Activated CD8-positive, alpha-beta memory T cell treated with anti-CD3 and anti-CD28 coated beads, Interleukin-2, amount 10 ng/mL, durations not matched to agents 7 days and 5 days (primary cell): ENCODE measurements at regions not wholly inside any gene's neighbourhood (a gene's known extent, or its start where the extent isn't known, plus 50 kb on each side); places are given as distances from the start of the nearest gene placed in this dataset.

Experiments used
- ATAC-seq: fragments of 150-1000 bp; cut with Tn5 transposase; one replicate; pipeline ENCODE4 v1.10.0; 2021; ENCODE audit warnings: moderate library complexity
- CTCF ChIA-PET: fragments of 350-600 bp; sonication (Branson Sonifier 250); formaldehyde crosslinking; loops from one replicate; lab custom pipeline; 2021; ENCODE audit warnings: antibody characterized with exemption; lab: Charles Lee
- DNase-seq: peaks from one replicate; pipeline ENCODE4 v3.0.0-alpha.2; 2020
- H3K27ac Mint-ChIP-seq: one replicate; pipeline ENCODE4 v1.8.0; 2021; ENCODE audit warnings: mild to moderate bottlenecking, mixed read lengths
- H3K27me3 Mint-ChIP-seq: one replicate; pipeline ENCODE4 v1.8.0; 2021; ENCODE audit warnings: mixed read lengths
- H3K36me3 Mint-ChIP-seq: one replicate; pipeline ENCODE4 v1.8.0; 2021; ENCODE audit warnings: mild to moderate bottlenecking, mixed read lengths
- H3K4me1 Mint-ChIP-seq: one replicate; pipeline ENCODE4 v1.8.0; 2021; ENCODE audit warnings: mixed read lengths
- H3K4me3 Mint-ChIP-seq: one replicate; pipeline ENCODE4 v1.8.0; 2021; ENCODE audit warnings: mild to moderate bottlenecking, moderate library complexity, mixed read lengths
- H3K9me3 Mint-ChIP-seq: one replicate; pipeline ENCODE4 v1.8.0; 2022; ENCODE audit warnings: low read depth, mixed read lengths

- H3K27ac Mint-ChIP-seq = no peak overlapping the region
- no peaks in the 10 kb centered on the region for H3K36me3 Mint-ChIP-seq
- no peaks in the 10 kb centered on the region for H3K4me1 Mint-ChIP-seq
- ATAC-seq (no peak), DNase-seq (no peak)
- H3K27me3 Mint-ChIP-seq = peaks cover 5% of the 10 kb centered on the region
- CTCF ChIA-PET = no interaction called here
- no peak overlapping the region for H3K4me3 Mint-ChIP-seq
- no peaks in the 10 kb centered on the region for H3K9me3 Mint-ChIP-seq
These were observed 295.4 kb downstream of the CYP26B1 start for GRCh38 chr2:71852141-71852711.

DNA sequence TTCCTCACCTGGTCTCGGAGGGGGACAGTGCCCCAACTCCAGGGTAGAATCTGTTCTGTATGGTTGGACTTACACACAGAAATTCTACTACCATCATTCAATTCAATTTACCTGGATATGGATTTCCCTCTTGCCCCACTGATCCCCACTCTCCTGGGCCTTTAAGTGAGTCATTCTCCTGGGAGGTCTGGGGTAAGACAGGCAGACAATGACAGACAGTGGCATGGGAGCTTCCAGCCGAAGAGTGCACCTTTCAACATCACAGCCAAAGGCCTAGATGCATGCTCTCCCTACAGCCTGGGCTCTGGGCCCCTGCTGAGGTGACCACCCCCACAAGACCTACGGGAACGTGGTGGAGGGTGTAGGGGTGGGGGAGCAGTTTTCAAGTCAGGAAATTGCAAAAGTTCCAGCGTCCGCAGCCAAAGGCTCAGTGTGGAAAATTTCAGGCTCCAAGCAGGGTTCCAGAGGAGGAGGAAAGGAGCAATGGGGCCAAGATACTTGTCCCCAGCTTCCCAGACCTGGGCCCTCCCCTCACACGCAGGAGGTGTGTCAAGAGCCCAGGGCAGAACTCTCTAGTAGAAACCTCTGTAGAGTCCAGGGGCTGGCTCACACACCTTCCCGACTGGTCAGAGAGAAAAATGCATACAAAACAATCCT is 296.4 kb downstream of the CYP26B1 start:
- CTCF ChIA-PET = no interaction called here

DNA sequence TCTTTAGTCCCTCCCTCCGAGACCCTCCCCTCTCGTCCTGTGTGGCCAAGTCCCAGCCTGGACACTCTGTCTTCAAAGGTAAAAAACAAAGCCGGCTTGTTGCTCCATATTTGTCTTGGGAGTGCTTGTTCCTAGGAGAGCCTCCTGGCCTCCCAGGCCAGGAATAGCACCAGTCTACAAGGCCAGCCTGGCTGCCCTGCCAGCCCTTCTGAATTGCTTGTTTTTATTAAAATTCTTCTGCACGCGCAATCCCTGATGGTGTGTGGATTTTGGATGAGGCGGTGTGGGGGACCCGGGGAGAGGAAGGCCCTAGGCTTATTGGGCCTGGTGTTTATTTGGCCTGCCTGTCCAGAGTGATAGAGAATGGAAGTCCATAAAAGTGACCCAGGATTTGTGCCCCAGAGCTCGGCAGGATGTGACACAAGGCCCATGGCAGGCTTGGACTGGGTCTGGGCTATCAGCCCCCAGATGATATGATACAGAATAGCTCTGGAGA is 297.3 kb downstream of the CYP26B1 start:
- no peaks in the 10 kb centered on the region for H3K9me3 Mint-ChIP-seq
- H3K36me3 Mint-ChIP-seq = no peaks in the 10 kb centered on the region
- DNase-seq (no peak), ATAC-seq (no peak)
- H3K27ac Mint-ChIP-seq = no peak overlapping the region
- CTCF ChIA-PET = no interaction called here
- H3K4me3 Mint-ChIP-seq = no peak overlapping the region
- no peaks in the 10 kb centered on the region for H3K4me1 Mint-ChIP-seq
- peaks cover 5% of the 10 kb centered on the region for H3K27me3 Mint-ChIP-seq

More for the DNA sequence above, 296.4 kb downstream of the CYP26B1 start:
- Mint-ChIP-seq H3K27ac (no peak overlapping the region), H3K4me1 (no peaks in the 10 kb centered on the region), H3K4me3 (no peak overlapping the region), H3K36me3 (no peaks in the 10 kb centered on the region), H3K9me3 (no peaks in the 10 kb centered on the region), H3K27me3 (peaks cover 5% of the 10 kb centered on the region)
- DNase-seq = no peak
- no peak for ATAC-seq

DNA sequence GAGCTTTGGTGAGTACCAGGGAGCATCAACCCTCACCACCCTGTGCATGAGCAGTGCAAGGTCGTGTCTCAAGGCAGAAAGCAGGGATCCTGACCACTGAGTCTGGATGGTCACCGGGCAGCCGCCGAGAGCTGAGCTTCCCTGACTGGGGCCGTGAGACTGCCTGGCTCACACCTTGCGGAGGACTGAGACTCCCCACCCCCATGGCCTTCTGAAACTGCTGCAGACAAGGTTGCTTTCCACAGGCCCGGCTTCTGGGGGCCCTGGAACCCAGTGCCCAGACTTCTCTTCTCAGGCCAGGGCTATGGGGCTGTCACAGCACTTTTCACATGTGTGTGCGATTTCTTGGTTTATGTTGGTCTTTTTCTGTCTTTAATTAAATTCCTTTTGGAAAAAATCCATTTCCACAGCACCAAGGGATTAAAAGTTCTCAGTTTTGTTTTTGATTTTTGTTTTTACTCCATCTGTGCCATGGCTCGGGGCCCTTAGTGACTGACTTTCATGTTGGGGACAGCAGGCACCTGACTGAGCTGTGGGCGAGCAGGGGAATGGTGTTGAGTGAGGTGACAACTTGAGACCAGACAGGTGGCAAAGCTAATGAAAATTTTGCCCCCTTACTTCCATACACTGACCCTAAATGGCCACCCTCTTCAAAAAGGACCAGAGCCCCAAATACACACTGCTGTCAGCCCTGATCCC is 297.9 kb downstream of the CYP26B1 start:
- Mint-ChIP-seq H3K4me1 (no peaks in the 10 kb centered on the region), H3K27me3 (peaks cover 5% of the 10 kb centered on the region), H3K4me3 (no peak overlapping the region), H3K9me3 (no peaks in the 10 kb centered on the region), H3K27ac (no peak overlapping the region), H3K36me3 (no peaks in the 10 kb centered on the region)
- ATAC-seq (no peak), DNase-seq (no peak)
- CTCF ChIA-PET = no interaction called here

DNA sequence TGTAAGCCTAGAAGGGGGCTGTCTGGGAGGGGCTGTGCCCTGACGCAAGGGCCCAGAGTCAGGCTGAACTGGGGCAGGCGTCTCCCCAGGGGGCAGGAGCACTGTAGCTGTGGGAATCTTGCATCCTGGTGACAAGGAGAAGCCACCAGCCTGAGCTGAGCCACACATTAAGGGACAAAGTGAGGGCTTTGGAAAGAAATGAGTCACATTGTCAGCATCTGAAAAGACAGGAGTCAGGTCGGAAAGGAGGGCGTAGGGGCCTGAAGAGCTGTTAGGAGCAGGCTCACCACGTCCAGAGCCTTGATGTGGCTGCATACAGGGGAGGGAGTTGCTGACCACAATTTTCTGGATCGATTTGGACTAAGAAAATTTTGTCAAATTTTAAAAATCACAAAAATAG is 298.6 kb downstream of the CYP26B1 start:
- CTCF ChIA-PET = no interaction called here
- no peaks in the 10 kb centered on the region for H3K9me3 Mint-ChIP-seq
- no peaks in the 10 kb centered on the region for H3K4me1 Mint-ChIP-seq
- no peak for DNase-seq
- no peak for ATAC-seq
- H3K36me3 Mint-ChIP-seq = no peaks in the 10 kb centered on the region
- no peak overlapping the region for H3K4me3 Mint-ChIP-seq
- H3K27me3 Mint-ChIP-seq = peaks cover 5% of the 10 kb centered on the region
- no peak overlapping the region for H3K27ac Mint-ChIP-seq

- Mint-ChIP-seq H3K4me3 (no peak overlapping the region), H3K27me3 (peaks cover 5% of the 10 kb centered on the region), H3K36me3 (no peaks in the 10 kb centered on the region), H3K4me1 (no peaks in the 10 kb centered on the region), H3K9me3 (no peaks in the 10 kb centered on the region), H3K27ac (no peak overlapping the region)
- no peak for ATAC-seq
- no peak for DNase-seq
- CTCF ChIA-PET = no interaction called here
These were observed 300.9 kb downstream of the CYP26B1 start for GRCh38 chr2:71846669-71847291.

- CTCF ChIA-PET = no interaction called here
- H3K9me3 Mint-ChIP-seq = no peaks in the 10 kb centered on the region
- no peaks in the 10 kb centered on the region for H3K36me3 Mint-ChIP-seq
- H3K27me3 Mint-ChIP-seq = peaks cover 2% of the 10 kb centered on the region
- no peak for DNase-seq
- H3K4me1 Mint-ChIP-seq = no peaks in the 10 kb centered on the region
- ATAC-seq = no peak
- no peak overlapping the region for H3K27ac Mint-ChIP-seq
- H3K4me3 Mint-ChIP-seq = no peak overlapping the region
These were observed 301.6 kb downstream of the CYP26B1 start for GRCh38 chr2:71846072-71846471.

- Mint-ChIP-seq H3K27ac (no peak overlapping the region), H3K4me3 (no peak overlapping the region), H3K27me3 (peaks cover 5% of the 10 kb centered on the region), H3K36me3 (no peaks in the 10 kb centered on the region), H3K4me1 (no peaks in the 10 kb centered on the region), H3K9me3 (no peaks in the 10 kb centered on the region)
- CTCF ChIA-PET = no interaction called here
- ATAC-seq (no peak), DNase-seq (no peak)
These were observed 302.7 kb downstream of the CYP26B1 start for GRCh38 chr2:71844967-71845366.

DNA sequence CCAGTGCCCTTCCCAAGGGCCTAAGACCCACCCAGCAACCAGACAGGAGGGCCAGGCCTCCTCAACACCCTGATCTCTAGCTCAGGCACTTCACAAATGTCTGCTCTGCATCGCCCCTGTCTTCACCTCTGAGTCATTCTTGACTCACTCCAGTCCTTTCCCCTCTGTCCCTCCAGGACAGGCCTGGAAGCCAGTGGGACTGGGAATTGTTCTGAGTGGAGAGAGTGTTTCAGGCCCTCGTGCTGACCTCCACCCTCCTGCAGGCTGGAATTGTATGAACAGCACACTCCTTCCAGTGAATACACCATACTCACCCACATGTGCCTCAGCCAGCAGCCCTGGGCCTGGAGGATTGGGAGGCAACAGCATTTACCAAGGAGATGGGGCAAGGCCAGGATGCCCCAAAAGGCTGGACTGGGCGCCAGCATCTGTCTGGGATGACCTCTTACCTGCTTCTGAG is 304.2 kb downstream of the CYP26B1 start:
- no peaks in the 10 kb centered on the region for H3K9me3 Mint-ChIP-seq
- DNase-seq = no peak
- H3K36me3 Mint-ChIP-seq = no peaks in the 10 kb centered on the region
- no peak for ATAC-seq
- H3K4me3 Mint-ChIP-seq = no peak overlapping the region
- H3K4me1 Mint-ChIP-seq = no peaks in the 10 kb centered on the region
- H3K27me3 Mint-ChIP-seq = peaks cover 4% of the 10 kb centered on the region
- CTCF ChIA-PET = no interaction called here
- no peak overlapping the region for H3K27ac Mint-ChIP-seq

- ATAC-seq (no peak), DNase-seq (no peak)
- H3K4me1 Mint-ChIP-seq = no peaks in the 10 kb centered on the region
- no peaks in the 10 kb centered on the region for H3K36me3 Mint-ChIP-seq
- no peak overlapping the region for H3K27ac Mint-ChIP-seq
- H3K4me3 Mint-ChIP-seq = no peak overlapping the region
- CTCF ChIA-PET = no interaction called here
- H3K9me3 Mint-ChIP-seq = no peaks in the 10 kb centered on the region
- H3K27me3 Mint-ChIP-seq = peaks cover 4% of the 10 kb centered on the region
These were observed 304.9 kb downstream of the CYP26B1 start for GRCh38 chr2:71842744-71843143.

DNA sequence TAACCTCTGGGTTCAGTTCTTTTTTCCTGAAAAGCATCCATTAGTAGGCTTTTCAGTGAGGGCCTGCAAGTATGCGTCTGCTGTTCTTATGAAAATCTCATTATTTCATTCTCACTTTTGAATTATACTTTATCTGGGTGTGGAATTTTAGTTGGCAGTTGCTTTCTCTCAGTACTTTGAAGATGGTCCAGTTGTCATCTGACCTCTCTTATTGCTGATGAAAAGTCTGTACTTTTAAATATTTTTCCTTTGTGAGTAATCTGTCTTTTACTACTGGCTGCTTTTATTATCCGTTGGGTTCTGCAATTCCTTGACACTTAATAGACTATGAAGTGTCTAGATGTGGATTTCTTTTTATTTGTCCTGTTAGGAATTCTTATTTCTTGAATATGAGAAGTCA is 307.8 kb downstream of the CYP26B1 start:
- peaks cover 4% of the 10 kb centered on the region for H3K27me3 Mint-ChIP-seq
- DNase-seq (no peak), ATAC-seq (no peak)
- H3K36me3 Mint-ChIP-seq = no peaks in the 10 kb centered on the region
- no peaks in the 10 kb centered on the region for H3K9me3 Mint-ChIP-seq
- no peak overlapping the region for H3K27ac Mint-ChIP-seq
- H3K4me3 Mint-ChIP-seq = no peak overlapping the region
- H3K4me1 Mint-ChIP-seq = no peaks in the 10 kb centered on the region
- CTCF ChIA-PET = no interaction called here

DNA sequence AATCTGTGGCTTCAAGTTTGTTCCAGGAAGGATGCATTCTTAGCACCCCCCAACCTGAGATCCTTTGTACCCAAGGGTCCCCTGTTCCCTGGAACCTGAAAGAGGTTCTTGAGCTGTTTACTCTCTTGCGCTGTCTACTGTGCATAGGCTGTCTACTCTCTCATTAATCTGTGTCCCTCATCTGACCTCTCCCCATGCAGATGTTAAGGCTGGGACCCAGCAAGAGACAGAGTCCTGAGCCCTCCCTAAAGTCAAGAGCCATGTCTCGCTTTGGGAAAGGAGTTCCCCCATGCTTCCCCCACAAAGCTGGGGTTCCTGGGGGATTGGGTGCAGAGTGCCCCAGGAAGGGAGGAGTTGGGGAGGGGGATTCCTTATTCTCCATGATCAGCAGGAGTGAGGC is 312.9 kb downstream of the CYP26B1 start:
- H3K27me3 Mint-ChIP-seq = no peaks in the 10 kb centered on the region
- no peaks in the 10 kb centered on the region for H3K36me3 Mint-ChIP-seq
- no peaks in the 10 kb centered on the region for H3K9me3 Mint-ChIP-seq
- no peak for DNase-seq
- no peak for ATAC-seq
- H3K27ac Mint-ChIP-seq = no peak overlapping the region
- CTCF ChIA-PET = no interaction called here
- no peak overlapping the region for H3K4me3 Mint-ChIP-seq
- no peaks in the 10 kb centered on the region for H3K4me1 Mint-ChIP-seq

DNA sequence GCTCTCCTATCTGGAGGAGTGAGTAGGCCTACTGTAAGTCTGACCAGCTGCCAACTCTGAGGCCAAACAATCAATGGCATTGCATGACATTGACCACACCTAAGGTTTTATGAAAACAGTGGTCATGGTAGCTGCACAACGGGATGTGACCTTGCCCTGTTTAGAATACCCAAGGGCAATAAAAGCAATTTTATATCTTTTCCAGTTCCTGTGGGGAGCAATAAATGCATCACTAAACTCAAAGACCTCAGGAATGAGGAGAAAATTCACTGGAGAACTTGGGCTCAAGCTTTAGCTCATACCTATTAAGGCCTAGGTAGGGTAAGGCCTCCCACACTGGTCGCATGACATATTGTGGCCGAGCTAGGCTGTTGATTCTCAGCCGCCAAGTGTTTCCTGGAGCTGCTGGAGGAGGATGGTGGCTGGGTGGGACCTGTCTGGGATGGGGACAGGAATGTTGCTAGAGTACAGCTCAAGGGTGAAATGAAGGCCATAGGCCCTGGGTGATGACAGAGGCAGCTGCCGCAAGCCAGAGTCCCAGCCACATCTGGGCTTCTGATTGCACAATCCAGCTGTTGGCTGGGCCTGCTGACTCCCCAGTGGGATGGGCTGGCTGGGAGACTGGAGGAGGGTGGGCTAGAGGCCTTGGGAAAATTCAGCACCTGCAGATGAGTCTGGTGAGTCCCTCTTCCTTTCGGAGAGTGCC is 313.7 kb downstream of the CYP26B1 start:
- Mint-ChIP-seq H3K4me3 (no peak overlapping the region), H3K4me1 (no peaks in the 10 kb centered on the region), H3K27ac (no peak overlapping the region), H3K27me3 (no peaks in the 10 kb centered on the region), H3K36me3 (no peaks in the 10 kb centered on the region), H3K9me3 (no peaks in the 10 kb centered on the region)
- DNase-seq = no peak
- ATAC-seq = no peak
- CTCF ChIA-PET = no interaction called here
